HEK293T (cell line): ENCODE measurements at regions not wholly inside any gene's neighbourhood (a gene's known extent, or its start where the extent isn't known, plus 50 kb on each side); places are given as distances from the start of the nearest gene placed in this dataset.

ENCODE experiments used
- BHLHE40 ChIP-seq: fragments of 450-650 bp; IDR thresholded peaks from 2 replicates; pipeline ENCODE4 v1.6.1; 2016; ENCODE audit warnings: mild to moderate bottlenecking, moderate library complexity, borderline replicate concordance
- FOXK2 ChIP-seq: fragments of 450-650 bp; IDR thresholded peaks from 2 replicates; pipeline ENCODE4 v1.6.1; 2016; ENCODE audit warnings: mild to moderate bottlenecking
- FOXM1 ChIP-seq: fragments of 450-650 bp; IDR thresholded peaks from 2 replicates; pipeline ENCODE4 v1.6.1; 2017; ENCODE audit warnings: mild to moderate bottlenecking, borderline replicate concordance
- L3MBTL2 ChIP-seq: fragments of 450-650 bp; conservative IDR thresholded peaks from 2 replicates; pipeline ENCODE4 v1.6.1; 2016; ENCODE audit warnings: mild to moderate bottlenecking
- NFRKB ChIP-seq: fragments of 450-650 bp; IDR thresholded peaks from 2 replicates; pipeline ENCODE4 v1.6.1; 2016; ENCODE audit warnings: mild to moderate bottlenecking, moderate library complexity
- PKNOX1 ChIP-seq: fragments of 450-650 bp; IDR thresholded peaks from 2 replicates; pipeline ENCODE4 v1.6.1; 2016
- SP1 ChIP-seq: fragments of 450-650 bp; IDR thresholded peaks from 2 replicates; pipeline ENCODE4 v1.6.1; 2017
- SUZ12 ChIP-seq: fragments of 450-650 bp; IDR thresholded peaks from 2 replicates; pipeline ENCODE4 v1.6.1; 2016; ENCODE audit warnings: mild to moderate bottlenecking

GRCh38 chr13:106110241-106110855 is 425.1 kb downstream of the EFNB2 start:
- TF ChIP-seq SP1 (no peak), PKNOX1 (no peak), SUZ12 (no peak), FOXK2 (no peak), BHLHE40 (no peak), FOXM1 (no peak), L3MBTL2 (no peak), NFRKB (no peak)
